IMR-90 (cell line): ENCODE measurements at regions not wholly inside any gene's neighbourhood (a gene's known extent, or its start where the extent isn't known, plus 50 kb on each side); places are given as distances from the start of the nearest gene placed in this dataset.

ENCODE experiments used
- ATAC-seq: fragments of 200-7000 bp; cut with Tn5 transposase; 2 replicates; pipeline ENCODE4 v1.9.1; 2020; ENCODE audit warnings: low read depth, mild to moderate bottlenecking, moderate library complexity
- BruUV-seq: library from RNA; stranded (reverse); fragments of 400-500 nt; replicated peaks from 2 replicates; lab custom pipeline; 2021; lab: Mats Ljungman, UMichigan
- CTCF ChIA-PET: fragments of 300-600 bp; formaldehyde crosslinking; extraction: SDS; loops from one replicate; lab custom pipeline; 2021; ENCODE audit warnings: antibody characterized with exemption; lab: Yijun Ruan, JAX
- POLR2A ChIA-PET: fragments of 300-600 bp; sonication (Branson Sonifier 250); formaldehyde crosslinking; loops from one replicate; lab custom pipeline; 2022; ENCODE audit warnings: antibody characterized with exemption; ENCODE audit not compliant: unreplicated experiment; lab: Charles Lee
- DNase-seq: peaks from one replicate; pipeline ENCODE4 v3.0.0; 2013
- H2AFZ ChIP-seq: replicated peaks from 2 replicates; pipeline ENCODE3; 2013; ENCODE audit warnings: low read length, mild to moderate bottlenecking; ENCODE audit not compliant: poor library complexity
- H2AK5ac ChIP-seq: 2 replicates; pipeline ENCODE4 v1.6.1; 2013; ENCODE audit warnings: low read depth, low read length, inconsistent platforms
- H2AK9ac ChIP-seq: replicated peaks from 2 replicates; pipeline ENCODE3; 2013; ENCODE audit warnings: mild to moderate bottlenecking, low read depth, low read length, moderate library complexity; ENCODE audit not compliant: poor library complexity
- H2BK120ac ChIP-seq: 2 replicates; pipeline ENCODE4 v1.6.1; 2013; ENCODE audit warnings: low read depth, low read length, inconsistent platforms
- H2BK15ac ChIP-seq: 3 replicates; pipeline ENCODE4 v1.6.1; 2013; ENCODE audit warnings: low read depth, low read length, inconsistent platforms
- H2BK20ac ChIP-seq: 2 replicates; pipeline ENCODE4 v1.6.1; 2013; ENCODE audit warnings: low read depth, mild to moderate bottlenecking, inconsistent platforms, low read length, moderate library complexity
- H2BK5ac ChIP-seq: 2 replicates; pipeline ENCODE4 v1.6.1; 2013; ENCODE audit warnings: mild to moderate bottlenecking, low read depth, low read length, inconsistent platforms; ENCODE audit not compliant: poor library complexity, severe bottlenecking
- H3K14ac ChIP-seq: replicated peaks from 2 replicates; pipeline ENCODE4 v1.6.1; 2013; ENCODE audit warnings: low read depth, low read length, inconsistent platforms
- H3K18ac ChIP-seq: 2 replicates; pipeline ENCODE4 v1.6.1; 2013; ENCODE audit warnings: low read depth, low read length, control low read depth
- H3K23ac ChIP-seq: 2 replicates; pipeline ENCODE4 v1.6.1; 2013; ENCODE audit warnings: low read depth, low read length, inconsistent platforms
- H3K27ac ChIP-seq: 2 replicates; pipeline ENCODE4 v1.5.1; 2013; ENCODE audit warnings: mild to moderate bottlenecking, control low read depth, low read length; ENCODE audit not compliant: insufficient read depth
- H3K27me3 ChIP-seq: 2 replicates; pipeline ENCODE4 v1.6.1; 2013; ENCODE audit warnings: low read length; ENCODE audit not compliant: control insufficient read depth, insufficient read depth
- H3K36me3 ChIP-seq: 2 replicates; pipeline ENCODE4 v1.6.1; 2013; ENCODE audit warnings: low read length, mixed read lengths; ENCODE audit not compliant: control insufficient read depth, insufficient read depth
- H3K4ac ChIP-seq: 2 replicates; pipeline ENCODE4 v1.6.1; 2013; ENCODE audit warnings: low read depth, low read length, inconsistent platforms
- H3K4me1 ChIP-seq: 2 replicates; pipeline ENCODE4 v1.6.1; 2013; ENCODE audit warnings: low read length, mixed read lengths; ENCODE audit not compliant: control insufficient read depth, insufficient read depth
- H3K4me2 ChIP-seq: 2 replicates; pipeline ENCODE4 v1.6.1; 2013; ENCODE audit warnings: low read depth, mild to moderate bottlenecking, control low read depth, low read length, moderate library complexity
- H3K4me3 ChIP-seq: 2 replicates; pipeline ENCODE4 v1.5.1; 2013; ENCODE audit warnings: low read depth, mild to moderate bottlenecking, control low read depth, low read length, moderate library complexity; ENCODE audit not compliant: insufficient read depth
- H3K56ac ChIP-seq: 2 replicates; pipeline ENCODE4 v1.6.1; 2013; ENCODE audit warnings: low read length, inconsistent platforms; ENCODE audit not compliant: insufficient read depth; ENCODE audit errors: extremely low read depth
- H3K79me1 ChIP-seq, 2 experiments: 2 replicates each; pipeline ENCODE4 v1.6.1; 2013; ENCODE audit warnings: low read length in 2 of 2, inconsistent platforms in 1 of 2, low read depth in 1 of 2
- H3K9ac ChIP-seq: 2 replicates; pipeline ENCODE4 v1.6.1; 2013; ENCODE audit warnings: low read depth, low read length, control low read depth
- H3K9me1 ChIP-seq: 2 replicates; pipeline ENCODE4 v1.6.1; 2013; ENCODE audit warnings: low read length, inconsistent platforms; ENCODE audit not compliant: insufficient read depth
- H3K9me3 ChIP-seq: 2 replicates; pipeline ENCODE4 v1.6.1; 2013; ENCODE audit warnings: low read length; ENCODE audit not compliant: control insufficient read depth, insufficient read depth
- H4K20me1 ChIP-seq: 2 replicates; pipeline ENCODE4 v1.6.1; 2013; ENCODE audit warnings: low read length, inconsistent platforms; ENCODE audit not compliant: insufficient read depth
- H4K5ac ChIP-seq: 2 replicates; pipeline ENCODE4 v1.6.1; 2013; ENCODE audit warnings: mild to moderate bottlenecking, low read depth, low read length, control low read depth
- H4K8ac ChIP-seq, 2 experiments: 2 replicates each; pipeline ENCODE4 v1.6.1; 2013; ENCODE audit warnings: low read depth in 2 of 2, low read length in 2 of 2, control low read depth in 1 of 2, inconsistent platforms in 1 of 2
- H4K91ac ChIP-seq: 2 replicates; pipeline ENCODE4 v1.6.1; 2013; ENCODE audit warnings: low read depth, low read length, inconsistent platforms; ENCODE audit not compliant: insufficient read depth
- BHLHE40 ChIP-seq: fragments of 150-350 bp; IDR thresholded peaks from 2 replicates; pipeline ENCODE4 v1.6.1; 2016; ENCODE audit warnings: mild to moderate bottlenecking, low read depth, low read length
- CTCF ChIP-seq: conservative IDR thresholded peaks from 2 replicates; pipeline ENCODE4 v1.5.1; 2012; ENCODE audit warnings: mild to moderate bottlenecking, low read depth, low read length, improper control_type of control experiment
- FOS ChIP-seq: fragments of 150-350 bp; IDR thresholded peaks from 2 replicates; pipeline ENCODE4 v1.6.1; 2016; ENCODE audit warnings: low read depth, low read length
- MAFK ChIP-seq: IDR thresholded peaks from 2 replicates; pipeline ENCODE4 v1.6.1; 2012; ENCODE audit warnings: low read depth, low read length, improper control_type of control experiment
- MAZ ChIP-seq: IDR thresholded peaks from 2 replicates; pipeline ENCODE4 v1.6.1; 2012; ENCODE audit warnings: low read depth, mild to moderate bottlenecking, low read length, improper control_type of control experiment, moderate library complexity, borderline replicate concordance
- MXI1 ChIP-seq: IDR thresholded peaks from 2 replicates; pipeline ENCODE4 v1.6.1; 2012; ENCODE audit warnings: low read depth, mild to moderate bottlenecking, low read length, moderate library complexity, borderline replicate concordance
- USF2 ChIP-seq: fragments of 150-350 bp; IDR thresholded peaks from 2 replicates; pipeline ENCODE4 v1.6.1; 2017; ENCODE audit warnings: mild to moderate bottlenecking, antibody characterized with exemption, low read length, low read depth
- WGBS, 2 experiments: methylation state at CpG; one replicate each; pipeline versions ENCODE4 v1.1.5 to v1.1.7; 2013; ENCODE audit warnings: missing lambda C conversion rate in 2 of 2; ENCODE audit not compliant: insufficient read length in 1 of 2; ENCODE audit errors: extremely low coverage in 2 of 2; 5-methylcytosine and 5-hydroxymethylcytosine counted together
- dilution Hi-C: fragments of 300-500 bp; cut with HindIII; formaldehyde crosslinking; loops from one replicate; pipeline ENCODE4 v1.14.3; 2018; ENCODE audit warnings: low sequenced_read_pairs; ENCODE audit not compliant: unreplicated experiment
- in situ Hi-C: fragments of 300-500 bp; cut with MboI; formaldehyde crosslinking; loops from 3 replicates; pipeline ENCODE4 v1.14.3; 2019; ENCODE audit warnings: low sequenced_read_pairs, inconsistent platforms, mixed read lengths
- intact Hi-C: fragments of 100-400 bp; cut with micrococcal nuclease; formaldehyde crosslinking; loops from 2 replicates; pipeline ENCODE4 v1.10.0; 2022

- Histone ChIP-seq H2BK5ac (no peak overlapping the region), H3K36me3 (no peaks in the 10 kb centered on the region), H2BK20ac (no peak overlapping the region), H2AK9ac (no peak overlapping the region), H2BK120ac (no peak overlapping the region), H4K91ac (no peak overlapping the region), H3K18ac (no peak overlapping the region), H3K27me3 (no peaks in the 10 kb centered on the region), H3K4me2 (no peak overlapping the region), H2AK5ac (no peak overlapping the region), H4K5ac (no peak overlapping the region), H3K4me3 (no peak overlapping the region), H2BK15ac (no peak overlapping the region), H3K14ac (no peak overlapping the region), H4K20me1 (no peaks in the 10 kb centered on the region), H4K8ac (no peak overlapping the region), H3K27ac (no peak overlapping the region), H3K9me1 (no peaks in the 10 kb centered on the region), H3K23ac (no peak overlapping the region), H3K4me1 (no peaks in the 10 kb centered on the region), H2AFZ (no peak overlapping the region), H3K9ac (no peak overlapping the region), H3K4ac (no peak overlapping the region), H3K79me1 (no peaks in the 10 kb centered on the region), H3K56ac (no peak overlapping the region), H3K9me3 (peaks cover 7% of the 10 kb centered on the region; the same call in 1 of the 2 replicates)
- DNase-seq (no peak), ATAC-seq (no peak)
- ChIA-PET POLR2A (no interaction called here), CTCF (interaction anchor here (0.6 kb wide), 1 partner anchor 512 kb away, joined by 3 read pairs; no protein-coding TSS in a partner anchor)
- WGBS, 2 experiments = 68% methylated on average over 3 of the region's 13 CpGs; no CpG with 5 or more reads in 1 of the 2 experiments
- dilution Hi-C loops (no loop called here), intact Hi-C loops (no loop called here), in situ Hi-C loops (no loop called here)
- TF ChIP-seq FOS (no peak), CTCF (no peak), MXI1 (no peak), USF2 (no peak), MAZ (no peak), MAFK (no peak), BHLHE40 (no peak)
- BruUV-seq = no TSS peak
Measured at GRCh38 chr16:26605626-26606271, 461.0 kb upstream of the C16orf82 start.
